NB4 (cell line): ENCODE measurements at regions not wholly inside any gene's neighbourhood (a gene's known extent, or its start where the extent isn't known, plus 50 kb on each side); places are given as distances from the start of the nearest gene placed in this dataset.

Experiments used
- POLR2A ChIP-seq: IDR thresholded peaks from 2 replicates; pipeline ENCODE4 v1.6.1; 2011; ENCODE audit warnings: mild to moderate bottlenecking; ENCODE audit not compliant: insufficient read length; ENCODE audit errors: extremely low read depth
- TF ChIP-seq, protein P1 (sequence below): IDR thresholded peaks from one replicate; pipeline ENCODE4 v1.5.1; 2012; ENCODE audit warnings: low read depth, low read length

GRCh38 chr16:65510241-65510640 lies 388.4 kb upstream of the CDH11 start:
- TF ChIP-seq, protein P1, sequence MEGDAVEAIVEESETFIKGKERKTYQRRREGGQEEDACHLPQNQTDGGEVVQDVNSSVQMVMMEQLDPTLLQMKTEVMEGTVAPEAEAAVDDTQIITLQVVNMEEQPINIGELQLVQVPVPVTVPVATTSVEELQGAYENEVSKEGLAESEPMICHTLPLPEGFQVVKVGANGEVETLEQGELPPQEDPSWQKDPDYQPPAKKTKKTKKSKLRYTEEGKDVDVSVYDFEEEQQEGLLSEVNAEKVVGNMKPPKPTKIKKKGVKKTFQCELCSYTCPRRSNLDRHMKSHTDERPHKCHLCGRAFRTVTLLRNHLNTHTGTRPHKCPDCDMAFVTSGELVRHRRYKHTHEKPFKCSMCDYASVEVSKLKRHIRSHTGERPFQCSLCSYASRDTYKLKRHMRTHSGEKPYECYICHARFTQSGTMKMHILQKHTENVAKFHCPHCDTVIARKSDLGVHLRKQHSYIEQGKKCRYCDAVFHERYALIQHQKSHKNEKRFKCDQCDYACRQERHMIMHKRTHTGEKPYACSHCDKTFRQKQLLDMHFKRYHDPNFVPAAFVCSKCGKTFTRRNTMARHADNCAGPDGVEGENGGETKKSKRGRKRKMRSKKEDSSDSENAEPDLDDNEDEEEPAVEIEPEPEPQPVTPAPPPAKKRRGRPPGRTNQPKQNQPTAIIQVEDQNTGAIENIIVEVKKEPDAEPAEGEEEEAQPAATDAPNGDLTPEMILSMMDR = no peak
- no peak for TF ChIP-seq POLR2A
